Upper lobe of left lung (tissue), 4 donors: ENCODE measurements at regions not wholly inside any gene's neighbourhood (a gene's known extent, or its start where the extent isn't known, plus 50 kb on each side); places are given as distances from the start of the nearest gene placed in this dataset.

Source experiments
- CTCF ChIP-seq, 6 experiments: fragments of 450-650 bp in 4 of 6; fragments of 200-600 bp in 2 of 6; sonication (generic) in 2 of 6; IDR thresholded peaks; one replicate each; pipeline ENCODE4 v1.5.1; 2016 to 2019; ENCODE audit warnings: antibody characterized with exemption in 6 of 6
- EP300 ChIP-seq, 4 donors: sonication (generic); formaldehyde crosslinking; IDR thresholded peaks; one replicate each; pipeline ENCODE4 v1.5.1; 2017; ENCODE audit warnings: antibody characterized with exemption in 4 of 4, control low read depth in 2 of 4
- POLR2A ChIP-seq, 4 donors: fragments of 450-650 bp; IDR thresholded peaks; one replicate each; pipeline ENCODE4 v1.5.1; 2016 to 2017; ENCODE audit warnings: antibody characterized with exemption in 4 of 4, mild to moderate bottlenecking in 2 of 4
- POLR2AphosphoS5 ChIP-seq, 2 donors: sonication (generic); formaldehyde crosslinking; IDR thresholded peaks; one replicate each; pipeline ENCODE4 v1.5.1; 2017; ENCODE audit warnings: antibody characterized with exemption in 2 of 2

- TF ChIP-seq CTCF (IDR thresholded peaks at IDR 0.05) (no peak), POLR2A (IDR thresholded peaks at IDR 0.05) (no peak), EP300 (IDR thresholded peaks at IDR 0.05) (no peak), POLR2AphosphoS5 (IDR thresholded peaks at IDR 0.05) (no peak)
These were observed 186.6 kb upstream of the EEA1 start for GRCh38 chr12:93115646-93116045.
